GM21786 (cell line): ENCODE measurements at regions not wholly inside any gene's neighbourhood (a gene's known extent, or its start where the extent isn't known, plus 50 kb on each side); places are given as distances from the start of the nearest gene placed in this dataset.

ENCODE experiments used
- ATAC-seq: cut with Tn5 transposase; IDR thresholded peaks from one replicate; pipeline ENCODE4 v1.9.1; 2021; ENCODE audit not compliant: unreplicated experiment

GRCh38 chr4:135824759-135825296 is 1623.2 kb upstream of the PABPC4L start:
- no peak for ATAC-seq

GRCh38 chr4:135804785-135805184 is 1603.2 kb upstream of the PABPC4L start:
- ATAC-seq = no peak

GRCh38 chr4:135777361-135777760 is 1575.8 kb upstream of the PABPC4L start:
- ATAC-seq = no peak

- no peak for ATAC-seq
Measured at GRCh38 chr4:135775909-135776308, 1574.3 kb upstream of the PABPC4L start.

GRCh38 chr4:135770505-135770904 is 1568.9 kb upstream of the PABPC4L start:
- no peak for ATAC-seq

GRCh38 chr4:135744928-135745327 is 1543.3 kb upstream of the PABPC4L start:
- ATAC-seq = no peak

- ATAC-seq = no peak
Measured at GRCh38 chr4:135741583-135741982, 1540.0 kb upstream of the PABPC4L start.

GRCh38 chr4:135739354-135739753 is 1537.8 kb upstream of the PABPC4L start:
- no peak for ATAC-seq

- ATAC-seq = no peak
Measured at GRCh38 chr4:135735512-135735911, 1533.9 kb upstream of the PABPC4L start.

- ATAC-seq = no peak
Measured at GRCh38 chr4:135732448-135732847, 1530.9 kb upstream of the PABPC4L start.

GRCh38 chr4:135731682-135732081 is 1530.1 kb upstream of the PABPC4L start:
- ATAC-seq = no peak

- ATAC-seq = no peak
Measured at GRCh38 chr4:135724421-135724820, 1522.8 kb upstream of the PABPC4L start.

GRCh38 chr4:135718019-135718418 is 1516.4 kb upstream of the PABPC4L start:
- ATAC-seq = no peak

GRCh38 chr4:135705343-135705742 is 1503.8 kb upstream of the PABPC4L start:
- no peak for ATAC-seq

- ATAC-seq = no peak
Measured at GRCh38 chr4:135694066-135694465, 1492.5 kb upstream of the PABPC4L start.

GRCh38 chr4:135684001-135684400 is 1482.4 kb upstream of the PABPC4L start:
- no peak for ATAC-seq

GRCh38 chr4:135672202-135672601 is 1470.6 kb upstream of the PABPC4L start:
- ATAC-seq = no peak

GRCh38 chr4:135670548-135670947 is 1469.0 kb upstream of the PABPC4L start:
- ATAC-seq = no peak
